ENCODE measurements at regions not wholly inside any gene's neighbourhood (a gene's known extent, or its start where the extent isn't known, plus 50 kb on each side); places are given as distances from the start of the nearest gene placed in this dataset.
A peak's percentile ranks its signal among the peaks of the same experiment; 100 is the strongest.
"Not testable (repeated sequence)": the region's sequence is repeated elsewhere in the genome, so short reads cannot be mapped to it uniquely, and the experiment has no call there.

DNA sequence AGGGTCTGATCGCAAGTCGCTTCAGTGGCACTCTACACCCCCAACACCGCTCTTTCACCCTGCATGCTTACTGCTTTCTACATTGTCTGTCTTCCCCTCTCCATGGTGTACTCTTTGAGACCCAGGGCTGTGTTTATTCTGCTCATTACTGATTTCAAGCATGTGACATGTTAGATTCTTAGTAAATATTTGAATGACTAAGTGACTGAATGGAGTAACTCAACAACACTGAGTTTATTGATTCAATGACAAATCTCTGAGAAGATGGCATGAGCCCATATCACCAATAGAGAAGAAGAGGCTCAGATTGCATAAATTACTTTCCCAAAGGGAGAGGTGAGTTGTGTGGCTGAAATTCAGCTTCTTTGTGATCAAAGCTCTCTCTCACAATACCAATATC, 89.7 kb upstream of the OSMR start:
- DNase-seq: no peak

DNA sequence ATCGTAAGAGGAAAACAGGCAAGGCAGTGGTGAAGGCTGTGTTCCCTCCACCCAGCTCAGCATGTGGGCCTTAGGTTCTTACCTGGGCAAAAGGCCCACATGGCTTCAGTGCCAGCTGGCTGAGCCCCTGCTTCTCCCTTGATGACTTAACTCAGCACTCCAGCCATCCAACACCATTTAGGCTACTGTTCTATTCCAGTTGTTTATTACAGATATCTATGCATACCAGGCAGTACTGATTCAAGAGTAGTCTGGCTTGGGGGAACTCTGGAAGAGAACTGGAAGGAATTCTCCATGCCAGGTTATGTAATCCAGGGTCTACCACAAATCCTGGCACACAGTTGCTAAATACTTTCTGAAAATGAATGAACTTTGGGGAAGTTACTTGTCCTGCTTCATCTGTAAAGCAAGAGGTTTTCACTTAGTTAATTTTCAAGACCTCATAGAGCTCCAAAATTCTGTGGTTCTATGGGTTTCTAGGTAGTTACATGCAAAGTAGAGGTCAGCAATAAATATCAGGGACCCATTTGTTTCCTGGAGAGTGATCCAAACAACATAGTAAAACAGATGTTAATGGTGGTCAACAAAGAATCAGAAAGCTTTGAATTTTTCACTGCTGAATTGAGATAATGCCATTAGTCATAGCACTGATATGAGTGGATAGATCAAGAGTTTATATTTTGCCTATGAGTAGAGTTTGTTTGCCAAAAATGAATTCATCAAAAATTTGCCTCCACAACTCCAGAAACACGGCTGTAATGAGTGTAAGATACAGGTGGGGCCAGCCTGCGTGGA, 88.2 kb upstream of the OSMR start:
- no peak for DNase-seq

- DNase-seq: no peak
Measured at GRCh38 chr5:38758774-38759600, 86.8 kb upstream of the OSMR start.

DNA sequence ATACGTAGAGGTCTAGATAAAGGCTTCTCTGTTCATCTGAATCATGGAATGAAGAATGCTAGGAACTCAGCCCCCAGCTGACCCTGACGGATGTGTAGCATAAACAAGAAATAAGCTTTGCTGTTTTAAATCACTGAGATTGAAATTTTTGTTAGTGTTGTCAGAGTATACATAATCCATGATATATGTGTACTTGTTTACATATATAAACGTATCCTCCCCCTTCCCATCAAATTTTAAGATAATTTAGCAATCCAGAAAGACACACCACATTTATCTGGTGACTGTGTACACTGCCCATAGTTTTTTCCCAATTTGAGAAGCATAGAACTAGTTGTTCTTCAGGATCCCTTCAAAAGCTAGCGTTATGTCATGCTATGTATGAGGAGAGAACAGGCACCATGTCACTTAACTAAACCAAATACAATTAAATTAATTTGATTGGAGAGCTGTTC, 80.8 kb upstream of the OSMR start:
- no peak for DNase-seq

DNA sequence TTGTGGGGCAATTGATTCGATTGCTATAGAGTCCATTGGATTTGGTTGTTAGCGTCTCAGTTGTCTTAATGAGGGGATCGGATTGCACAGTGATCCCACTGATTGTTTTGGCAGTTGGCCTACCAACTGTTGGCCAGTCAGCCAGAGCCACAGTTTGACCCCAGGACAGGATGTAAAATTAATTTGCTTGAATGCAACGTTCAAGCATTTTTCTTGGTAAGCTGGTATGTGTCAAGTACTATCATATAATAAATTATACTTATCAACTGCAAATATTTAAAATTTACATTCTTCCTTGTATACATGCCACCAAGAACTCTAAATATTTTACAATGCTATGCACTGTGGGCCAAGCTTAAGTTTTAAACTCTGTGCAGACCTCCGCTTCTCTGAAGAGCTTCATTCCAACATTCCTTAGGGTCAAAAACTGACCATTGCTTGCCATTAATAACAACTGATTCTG, 80.4 kb upstream of the OSMR start:
- DNase-seq: no peak

DNA sequence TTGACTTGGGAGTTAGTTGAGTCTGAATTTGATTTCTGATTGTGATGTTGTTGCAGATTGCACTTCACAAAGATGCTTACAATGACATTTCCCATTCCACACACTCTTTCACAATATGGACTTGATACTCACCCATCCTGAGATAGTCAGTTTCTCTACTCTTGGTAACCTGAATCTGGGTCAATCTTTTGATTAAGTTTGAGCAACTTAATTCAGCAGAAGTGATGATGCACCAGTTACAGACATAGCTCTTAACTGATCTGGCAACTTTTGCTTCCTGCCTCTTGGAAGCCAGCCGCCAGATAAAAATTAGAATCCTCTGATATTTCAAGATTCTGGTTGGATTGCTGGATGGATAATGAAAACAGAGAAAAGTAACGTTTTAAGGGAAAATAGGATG, 79.7 kb upstream of the OSMR start:
- no peak for DNase-seq

DNA sequence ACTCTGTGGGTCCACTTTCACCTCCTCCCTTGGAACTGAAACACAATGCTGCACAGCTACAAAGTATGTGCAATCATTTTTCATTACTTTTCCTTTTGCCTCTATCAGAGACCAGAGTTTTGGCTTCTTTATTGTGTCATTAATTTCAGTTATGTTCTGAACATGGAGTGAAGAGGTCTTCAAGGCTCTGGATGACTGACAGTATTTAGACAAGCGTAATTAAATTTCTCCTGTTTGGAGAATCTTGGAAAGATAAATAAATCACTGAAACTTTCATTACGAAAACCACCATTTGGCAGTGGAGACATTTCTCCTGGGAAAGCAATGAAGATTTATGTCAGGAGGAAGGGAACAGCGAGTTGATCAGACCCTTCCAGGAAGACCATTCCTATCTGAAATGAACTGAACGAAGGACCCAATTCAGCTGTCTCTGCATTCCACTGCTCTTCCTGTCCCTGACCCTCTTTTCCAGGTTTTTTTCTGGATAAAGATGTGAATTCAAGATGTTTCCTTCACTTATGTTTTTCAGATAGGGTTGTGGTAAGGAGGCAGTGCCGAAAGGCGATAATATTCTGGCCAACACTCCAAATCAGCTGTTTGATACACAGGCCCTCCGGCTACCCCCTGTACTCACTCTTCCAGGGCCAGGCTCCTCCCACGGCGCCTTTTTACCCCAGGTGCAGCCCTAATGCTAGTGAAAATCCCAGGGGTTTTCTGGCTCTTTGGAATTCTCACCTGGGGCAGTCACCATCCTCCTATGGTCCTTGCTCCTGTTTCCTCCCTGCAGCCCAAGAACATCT, 77.2 kb upstream of the OSMR start:
- DNase-seq: no peak

GRCh38 chr5:38772471-38772870, 73.3 kb upstream of the OSMR start:
- no peak for DNase-seq

GRCh38 chr5:38775218-38775840, 70.5 kb upstream of the OSMR start:
- no peak for DNase-seq

DNA sequence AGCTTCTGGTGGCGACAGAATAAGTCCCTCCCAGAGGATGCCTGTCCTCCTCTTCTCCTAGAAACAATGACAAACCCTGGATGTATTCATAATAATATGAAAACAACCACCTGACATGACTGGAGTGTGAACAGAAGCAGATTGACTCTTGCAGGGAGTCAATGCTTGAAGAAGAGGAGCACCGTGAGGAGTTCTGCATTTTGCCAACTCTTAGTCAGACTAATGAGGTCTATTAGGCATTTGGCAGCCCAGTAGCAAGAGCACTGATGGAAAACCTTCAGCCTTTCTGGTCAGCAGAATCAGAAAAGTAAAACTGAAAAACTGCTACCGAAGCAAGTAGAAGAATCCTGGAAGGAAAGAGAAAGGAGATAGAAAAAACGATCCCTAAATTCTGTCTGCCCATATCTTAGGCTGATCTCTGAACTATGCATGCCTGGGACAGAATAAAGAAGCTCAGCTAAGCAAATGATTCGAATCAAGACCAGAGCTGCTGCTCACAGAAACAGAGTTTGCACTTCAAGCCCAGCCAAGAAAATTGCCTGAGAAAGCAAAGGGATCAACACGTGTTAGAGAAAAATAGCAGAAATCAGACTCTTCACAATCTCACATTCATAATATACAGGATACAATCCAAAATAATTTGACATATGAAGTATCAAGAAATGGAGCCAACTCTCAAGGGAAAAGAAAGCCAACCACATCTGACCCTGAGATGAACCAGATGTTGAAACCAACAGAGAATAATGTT, 69.5 kb upstream of the OSMR start:
- no peak for DNase-seq

- no peak for DNase-seq
Measured at GRCh38 chr5:38777111-38777510, 68.7 kb upstream of the OSMR start.

DNA sequence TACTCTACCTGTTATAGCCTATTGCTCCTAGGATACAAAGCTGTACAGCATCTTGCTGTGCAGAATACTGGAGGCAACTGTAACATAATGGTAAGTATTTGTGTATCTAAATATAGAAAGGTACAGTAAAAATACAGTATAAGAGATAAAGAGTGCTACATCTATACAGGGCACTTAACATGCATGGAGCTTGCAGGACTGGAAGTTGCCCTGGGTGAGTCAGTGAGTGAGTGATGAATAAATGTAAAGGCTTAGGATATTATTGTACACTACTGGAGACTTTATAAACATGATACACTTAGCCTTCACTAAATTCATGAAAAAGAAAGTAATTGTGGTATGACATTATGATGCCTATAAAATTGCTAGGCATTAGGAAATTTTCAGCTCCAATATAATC, 65.5 kb upstream of the OSMR start:
- no peak for DNase-seq

- DNase-seq: peak; percentile 37
Measured at GRCh38 chr5:38780945-38781344, 64.9 kb upstream of the OSMR start.

- no peak for DNase-seq
Measured at GRCh38 chr5:38782180-38782835, 63.5 kb upstream of the OSMR start.

- no peak for DNase-seq
Measured at GRCh38 chr5:38783011-38783561, 62.7 kb upstream of the OSMR start.

- DNase-seq: no peak
Measured at GRCh38 chr5:38789134-38789533, 56.7 kb upstream of the OSMR start.

GRCh38 chr5:38789777-38790176, 56.0 kb upstream of the OSMR start:
- DNase-seq: no peak

DNA sequence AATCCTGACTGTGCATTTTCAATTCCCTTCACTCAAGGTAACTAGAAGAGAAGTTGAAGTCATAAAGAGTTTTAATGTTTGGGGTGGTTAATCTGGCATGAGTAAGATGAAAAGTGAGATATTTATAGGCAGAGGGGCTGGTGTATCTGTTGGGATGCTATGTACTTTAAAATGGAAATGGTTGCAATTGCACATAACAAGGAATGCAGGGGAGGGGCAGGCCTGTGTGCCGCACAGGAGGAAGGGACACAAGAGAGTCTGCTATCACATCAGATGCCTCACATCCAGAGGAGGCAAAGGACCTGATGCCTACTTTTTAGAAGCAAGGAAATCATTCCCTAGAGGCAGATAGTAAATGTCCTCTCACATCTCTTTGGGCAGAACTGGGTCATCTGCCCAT, 55.5 kb upstream of the OSMR start:
- no peak for DNase-seq

- DNase-seq: no peak
Measured at GRCh38 chr5:38790891-38791290, 54.9 kb upstream of the OSMR start.

- DNase-seq: no peak
Measured at GRCh38 chr5:38793099-38793498, 52.7 kb upstream of the OSMR start.

GRCh38 chr5:38794037-38794436, 51.8 kb upstream of the OSMR start:
- DNase-seq: not testable (repeated sequence)

Measured in NCI-H2171 (cell line).